Esophagus squamous epithelium (tissue), 5 donors: ENCODE measurements at regions not wholly inside any gene's neighbourhood (a gene's known extent, or its start where the extent isn't known, plus 50 kb on each side); places are given as distances from the start of the nearest gene placed in this dataset.

Experiments used
- DNase-seq: peaks from one replicate; lab custom pipeline; 2025; lab: John Stamatoyannopoulos, UW
- H3K27ac ChIP-seq, 4 donors: fragments of 200-600 bp; sonication (generic); one replicate each; pipeline ENCODE4 v1.5.1; 2016 to 2019; ENCODE audit warnings: mild to moderate bottlenecking in 1 of 4
- H3K27me3 ChIP-seq, 4 donors: fragments of 200-600 bp; sonication (generic); 1 replicate in 3 of 4; 2 replicates in 1 of 4; pipeline versions ENCODE4 v1.5.1 to v1.6.0; 2017 to 2021; ENCODE audit warnings: antibody characterized with exemption in 1 of 4
- H3K36me3 ChIP-seq, 3 donors: fragments of 200-600 bp; sonication (generic); one replicate each; pipeline ENCODE4 v1.5.1; 2016 to 2019
- H3K4me1 ChIP-seq, 3 donors: fragments of 200-600 bp; sonication (generic); one replicate each; pipeline ENCODE4 v1.5.1; 2017 to 2019
- H3K4me3 ChIP-seq, 4 donors: fragments of 200-600 bp; sonication (generic); 1 replicate in 3 of 4; 2 replicates in 1 of 4; pipeline ENCODE4 v1.5.1; 2016 to 2019; ENCODE audit warnings: mild to moderate bottlenecking in 2 of 4, moderate library complexity in 1 of 4
- H3K9me3 ChIP-seq, 3 donors: fragments of 200-600 bp; sonication (generic); one replicate each; pipeline ENCODE4 v1.5.1; 2016 to 2019
- CTCF ChIP-seq, 6 experiments: fragments of 450-650 bp in 4 of 6; fragments of 200-600 bp in 2 of 6; sonication (generic) in 2 of 6; IDR thresholded peaks; one replicate each; pipeline ENCODE4 v1.5.1; 2016 to 2019; ENCODE audit warnings: antibody characterized with exemption in 6 of 6, mild to moderate bottlenecking in 4 of 6, moderate library complexity in 4 of 6
- POLR2A ChIP-seq, 4 donors: fragments of 450-650 bp; IDR thresholded peaks; one replicate each; pipeline ENCODE4 v1.6.1; 2017; ENCODE audit warnings: antibody characterized with exemption in 4 of 4, mild to moderate bottlenecking in 4 of 4, moderate library complexity in 3 of 4
- WGBS, 2 donors: methylation state at CpG; one replicate each; pipeline ENCODE4 v1.1.5; 2018; 5-methylcytosine and 5-hydroxymethylcytosine counted together
- intact Hi-C: fragments of 100-400 bp; cut with DNase I; formaldehyde crosslinking; loops from one replicate; pipeline ENCODE4 v1.15.0; 2022
- small RNA-seq, 4 donors: library from RNA; depleted of rRNA; stranded (forward); fragments of <200 nt; gene quantifications; one replicate each; pipeline ENCODE3, GENCODE V24; 2016
- donor health status: DM: yes; HTN: yes; CAD: no.

- intact Hi-C loops: no loop called here
- H3K4me3 ChIP-seq: no peak overlapping the region
- no peaks in the 10 kb centered on the region for H3K27me3 ChIP-seq
- WGBS, 2 donors: 71 to 78% methylated on average over 14 of the region's 14 CpGs
- H3K27ac ChIP-seq: no peak overlapping the region
- no peaks in the 10 kb centered on the region for H3K9me3 ChIP-seq
- TF ChIP-seq CTCF (IDR thresholded peaks at IDR 0.05) (no peak), POLR2A (IDR thresholded peaks at IDR 0.05) (no peak)
- H3K36me3 ChIP-seq: no peaks in the 10 kb centered on the region
- no peak for DNase-seq
- peaks cover 0 to 5% (median 0%) of the 10 kb centered on the region in 3 donors for H3K4me1 ChIP-seq
Measured at GRCh38 chr1:67635055-67635809, 49.8 kb upstream of the GADD45A start.

Small RNAs in the stretch of these regions (small RNA-seq; reads per million reads assigned to genes)
- 0 to 0.15 (median 0) reads per million in 4 donors for gene RNU6-1031P
